ENCODE measurements at regions not wholly inside any gene's neighbourhood (a gene's known extent, or its start where the extent isn't known, plus 50 kb on each side); places are given as distances from the start of the nearest gene placed in this dataset.

GRCh38 chr1:87800006-87800405 lies 471.3 kb downstream of the LMO4 start:
- TF ChIP-seq, protein P1, sequence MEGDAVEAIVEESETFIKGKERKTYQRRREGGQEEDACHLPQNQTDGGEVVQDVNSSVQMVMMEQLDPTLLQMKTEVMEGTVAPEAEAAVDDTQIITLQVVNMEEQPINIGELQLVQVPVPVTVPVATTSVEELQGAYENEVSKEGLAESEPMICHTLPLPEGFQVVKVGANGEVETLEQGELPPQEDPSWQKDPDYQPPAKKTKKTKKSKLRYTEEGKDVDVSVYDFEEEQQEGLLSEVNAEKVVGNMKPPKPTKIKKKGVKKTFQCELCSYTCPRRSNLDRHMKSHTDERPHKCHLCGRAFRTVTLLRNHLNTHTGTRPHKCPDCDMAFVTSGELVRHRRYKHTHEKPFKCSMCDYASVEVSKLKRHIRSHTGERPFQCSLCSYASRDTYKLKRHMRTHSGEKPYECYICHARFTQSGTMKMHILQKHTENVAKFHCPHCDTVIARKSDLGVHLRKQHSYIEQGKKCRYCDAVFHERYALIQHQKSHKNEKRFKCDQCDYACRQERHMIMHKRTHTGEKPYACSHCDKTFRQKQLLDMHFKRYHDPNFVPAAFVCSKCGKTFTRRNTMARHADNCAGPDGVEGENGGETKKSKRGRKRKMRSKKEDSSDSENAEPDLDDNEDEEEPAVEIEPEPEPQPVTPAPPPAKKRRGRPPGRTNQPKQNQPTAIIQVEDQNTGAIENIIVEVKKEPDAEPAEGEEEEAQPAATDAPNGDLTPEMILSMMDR (IDR thresholded peaks at IDR 0.05): no peak
- no peak for TF ChIP-seq TCF7L2 (IDR thresholded peaks at IDR 0.05; ENCODE audit: low read depth, low read length)
- TF ChIP-seq REST (IDR thresholded peaks at IDR 0.05; ENCODE audit: insufficient read depth in 1 of 2, low read depth in 2 of 2, low read length in 1 of 2): no peak
- no peak for TF ChIP-seq POLR2AphosphoS5 (IDR thresholded peaks at IDR 0.05; ENCODE audit: low read depth, low read length)

All from Panc1 (cell line).